Fibroblast of lung (primary cell): ENCODE measurements at regions not wholly inside any gene's neighbourhood (a gene's known extent, or its start where the extent isn't known, plus 50 kb on each side); places are given as distances from the start of the nearest gene placed in this dataset.

Experiments
- DNase-seq, 2 donors: peaks; one replicate each; pipeline versions ENCODE4 v3.0.0 to v3.0.0-alpha.2; 2010; ENCODE audit warnings: low read depth in 2 of 2
- H2AFZ ChIP-seq: 2 replicates; pipeline ENCODE4 v1.5.1; 2012; ENCODE audit warnings: low read length, control low read depth, inconsistent platforms
- H3K27ac ChIP-seq: 2 replicates; pipeline ENCODE4 v1.5.1; 2011; ENCODE audit warnings: low read length, control low read depth; ENCODE audit not compliant: insufficient read depth
- H3K27me3 ChIP-seq: 2 replicates; pipeline ENCODE4 v1.5.1; 2011; ENCODE audit warnings: mild to moderate bottlenecking, low read length; ENCODE audit not compliant: control insufficient read depth, insufficient read depth
- H3K36me3 ChIP-seq: 2 replicates; pipeline ENCODE4 v1.5.1; 2011; ENCODE audit warnings: low read length; ENCODE audit not compliant: control insufficient read depth, insufficient read depth
- H3K4me1 ChIP-seq: 2 replicates; pipeline ENCODE4 v1.5.1; 2011; ENCODE audit warnings: low read length; ENCODE audit not compliant: control insufficient read depth, insufficient read depth; ENCODE audit errors: extremely low read depth
- H3K4me2 ChIP-seq: 2 replicates; pipeline ENCODE4 v1.5.1; 2011; ENCODE audit warnings: low read length, control low read depth; ENCODE audit not compliant: insufficient read depth; ENCODE audit errors: extremely low read depth
- H3K4me3 ChIP-seq, 4 experiments: fragments of 200-600 bp in 1 of 4; sonication (generic) in 1 of 4; replicated peaks in 1 of 4; 2 replicates each; pipeline ENCODE4 v1.5.1; 2011 to 2016; ENCODE audit warnings: low read length in 4 of 4, low read depth in 3 of 4, mild to moderate bottlenecking in 3 of 4, control low read depth in 2 of 4, inconsistent platforms in 1 of 4, mixed read lengths in 1 of 4; ENCODE audit not compliant: insufficient read depth in 1 of 4; ENCODE audit errors: control extremely low read depth in 1 of 4
- H3K79me2 ChIP-seq: 2 replicates; pipeline ENCODE4 v1.5.1; 2012; ENCODE audit warnings: mild to moderate bottlenecking, low read length, inconsistent platforms; ENCODE audit not compliant: control insufficient read depth, insufficient read depth
- H3K9ac ChIP-seq: 2 replicates; pipeline ENCODE4 v1.5.1; 2011; ENCODE audit warnings: mild to moderate bottlenecking, low read length, control low read depth; ENCODE audit not compliant: insufficient read depth
- H3K9me3 ChIP-seq: 2 replicates; pipeline ENCODE4 v1.5.1; 2012; ENCODE audit warnings: low read depth, low read length; ENCODE audit not compliant: control insufficient read depth, insufficient read depth
- H4K20me1 ChIP-seq: 2 replicates; pipeline ENCODE4 v1.5.1; 2011; ENCODE audit warnings: low read length; ENCODE audit not compliant: control insufficient read depth, insufficient read depth; ENCODE audit errors: extremely low read depth
- CTCF ChIP-seq, 2 donors: IDR thresholded peaks in 1 of 2; conservative IDR thresholded peaks in 1 of 2; 1 replicate in 1 of 2; 2 replicates in 1 of 2; pipeline ENCODE4 v1.5.1; 2011 to 2012; ENCODE audit warnings: low read length in 2 of 2, control low read depth in 1 of 2, inconsistent platforms in 1 of 2, low read depth in 1 of 2, mild to moderate bottlenecking in 1 of 2
- EZH2 ChIP-seq: IDR thresholded peaks from 2 replicates; pipeline ENCODE4 v1.5.1; 2012; ENCODE audit warnings: low read length, control low read depth, mild to moderate bottlenecking; ENCODE audit errors: missing control alignments

GRCh38 chr21:26782331-26782730 lies 62.9 kb downstream of the ADAMTS1 start:
- Histone ChIP-seq H3K4me3 (no peak overlapping the region), H4K20me1 (no peaks in the 10 kb centered on the region), H3K36me3 (no peaks in the 10 kb centered on the region), H3K4me2 (no peak overlapping the region), H3K4me1 (no peaks in the 10 kb centered on the region), H2AFZ (no peak overlapping the region), H3K9me3 (no peaks in the 10 kb centered on the region), H3K9ac (no peak overlapping the region), H3K79me2 (no peaks in the 10 kb centered on the region), H3K27ac (no peak overlapping the region), H3K27me3 (no peaks in the 10 kb centered on the region)
- DNase-seq: no peak
- TF ChIP-seq EZH2 (no peak), CTCF (conservative IDR thresholded peaks at IDR 0.05 in 1 of 2, IDR thresholded peaks at IDR 0.05 in 1 of 2; ENCODE audit: low read depth in 1 of 2, low read length in 2 of 2) (no peak)

GRCh38 chr21:26781331-26781730 lies 63.9 kb downstream of the ADAMTS1 start:
- Histone ChIP-seq H3K4me1 (no peaks in the 10 kb centered on the region), H4K20me1 (no peaks in the 10 kb centered on the region), H3K27me3 (no peaks in the 10 kb centered on the region), H3K36me3 (no peaks in the 10 kb centered on the region), H3K9ac (no peak overlapping the region), H3K9me3 (no peaks in the 10 kb centered on the region), H3K79me2 (no peaks in the 10 kb centered on the region), H3K4me3 (no peak overlapping the region), H2AFZ (no peak overlapping the region), H3K27ac (no peak overlapping the region), H3K4me2 (no peak overlapping the region)
- no peak for DNase-seq
- no peak for TF ChIP-seq CTCF (conservative IDR thresholded peaks at IDR 0.05 in 1 of 2, IDR thresholded peaks at IDR 0.05 in 1 of 2; ENCODE audit: low read depth in 1 of 2, low read length in 2 of 2)
- TF ChIP-seq EZH2: no peak

- no peak overlapping the region for H3K27ac ChIP-seq
- no peak overlapping the region for H3K4me2 ChIP-seq
- no peaks in the 10 kb centered on the region for H3K4me1 ChIP-seq
- H3K27me3 ChIP-seq: no peaks in the 10 kb centered on the region
- H3K36me3 ChIP-seq: no peaks in the 10 kb centered on the region
- no peak overlapping the region for H3K4me3 ChIP-seq
- H2AFZ ChIP-seq: no peak overlapping the region
- DNase-seq: no peak
- H4K20me1 ChIP-seq: no peaks in the 10 kb centered on the region
- H3K9ac ChIP-seq: no peak overlapping the region
- H3K79me2 ChIP-seq: no peaks in the 10 kb centered on the region
- no peaks in the 10 kb centered on the region for H3K9me3 ChIP-seq
- TF ChIP-seq CTCF (conservative IDR thresholded peaks at IDR 0.05 in 1 of 2, IDR thresholded peaks at IDR 0.05 in 1 of 2; ENCODE audit: low read depth in 1 of 2, low read length in 2 of 2) (no peak), EZH2 (no peak)
Measured at GRCh38 chr21:26777166-26777565, 68.0 kb downstream of the ADAMTS1 start.
